Suprapubic skin (tissue), 4 donors: ENCODE measurements at regions not wholly inside any gene's neighbourhood (a gene's known extent, or its start where the extent isn't known, plus 50 kb on each side); places are given as distances from the start of the nearest gene placed in this dataset.
A peak's percentile ranks its signal among the peaks of the same experiment; 100 is the strongest.

Experiments used
- DNase-seq, 2 donors: peaks; one replicate each; pipeline ENCODE4 v3.0.0-alpha.2; 2019; ENCODE audit warnings: low spot score in 2 of 2
- H3K27ac ChIP-seq: fragments of 200-600 bp; sonication (generic); one replicate; pipeline ENCODE4 v1.5.1; 2019
- H3K27me3 ChIP-seq: fragments of 200-600 bp; sonication (generic); one replicate; pipeline ENCODE4 v1.5.1; 2019
- H3K36me3 ChIP-seq: fragments of 200-600 bp; sonication (generic); one replicate; pipeline ENCODE4 v1.5.1; 2019
- H3K4me1 ChIP-seq: fragments of 200-600 bp; sonication (generic); one replicate; pipeline ENCODE4 v1.5.1; 2019
- H3K4me3 ChIP-seq: fragments of 200-600 bp; sonication (generic); one replicate; pipeline ENCODE4 v1.5.1; 2019; ENCODE audit warnings: mild to moderate bottlenecking
- H3K9me3 ChIP-seq: fragments of 200-600 bp; sonication (generic); one replicate; pipeline ENCODE4 v1.5.1; 2019
- CTCF ChIP-seq, 2 donors: fragments of 200-600 bp in 1 of 2; fragments of 450-650 bp in 1 of 2; sonication (generic) in 1 of 2; IDR thresholded peaks; one replicate each; pipeline ENCODE4 v1.5.1; 2016 to 2019; ENCODE audit warnings: antibody characterized with exemption in 2 of 2, mild to moderate bottlenecking in 1 of 2, moderate library complexity in 1 of 2
- EP300 ChIP-seq: sonication (generic); formaldehyde crosslinking; IDR thresholded peaks from one replicate; pipeline ENCODE4 v1.6.1; 2017; ENCODE audit warnings: antibody characterized with exemption
- POLR2A ChIP-seq, 2 donors: fragments of 450-650 bp; IDR thresholded peaks; one replicate each; pipeline ENCODE4 v1.6.1; 2017; ENCODE audit warnings: antibody characterized with exemption in 2 of 2, mild to moderate bottlenecking in 2 of 2, moderate library complexity in 2 of 2
- POLR2AphosphoS5 ChIP-seq, 3 donors: sonication (generic); formaldehyde crosslinking; IDR thresholded peaks; one replicate each; pipeline ENCODE4 v1.6.1; 2017; ENCODE audit warnings: antibody characterized with exemption in 3 of 3
- WGBS: methylation state at CpG from one replicate; pipeline ENCODE4 v1.1.5; 2018; 5-methylcytosine and 5-hydroxymethylcytosine counted together

GRCh38 chr11:26835611-26836010 lies 113.8 kb upstream of the SLC5A12 start:
- Histone ChIP-seq H3K4me1 (peaks cover 7% of the 10 kb centered on the region), H3K27ac (no peak overlapping the region), H3K9me3 (no peaks in the 10 kb centered on the region), H3K27me3 (no peaks in the 10 kb centered on the region), H3K4me3 (no peak overlapping the region), H3K36me3 (no peaks in the 10 kb centered on the region)
- 86% methylated on average over 3 of the region's 3 CpGs for WGBS
- no peak for DNase-seq
- TF ChIP-seq POLR2AphosphoS5 (IDR thresholded peaks at IDR 0.05) (no peak), EP300 (no peak), CTCF (IDR thresholded peaks at IDR 0.05) (no peak), POLR2A (IDR thresholded peaks at IDR 0.05) (no peak)

- Histone ChIP-seq H3K27me3 (no peaks in the 10 kb centered on the region), H3K9me3 (no peaks in the 10 kb centered on the region), H3K4me3 (no peak overlapping the region), H3K36me3 (no peaks in the 10 kb centered on the region), H3K27ac (no peak overlapping the region), H3K4me1 (peaks cover 20% of the 10 kb centered on the region)
- DNase-seq, result no peak
- TF ChIP-seq POLR2AphosphoS5 (IDR thresholded peaks at IDR 0.05), result no peak
- TF ChIP-seq EP300, result no peak
- no peak for TF ChIP-seq CTCF (IDR thresholded peaks at IDR 0.05)
- TF ChIP-seq POLR2A (IDR thresholded peaks at IDR 0.05), result no peak
- 55% methylated on average over 2 of the region's 2 CpGs for WGBS
These were observed 115.3 kb upstream of the SLC5A12 start for GRCh38 chr11:26837154-26837553.

- H3K4me3 ChIP-seq, result no peak overlapping the region
- H3K9me3 ChIP-seq, result no peaks in the 10 kb centered on the region
- no peak for DNase-seq
- H3K4me1 ChIP-seq, result peaks cover 33% of the 10 kb centered on the region
- no peaks in the 10 kb centered on the region for H3K27me3 ChIP-seq
- no peaks in the 10 kb centered on the region for H3K36me3 ChIP-seq
- peak overlapping the region; percentile 87 for H3K27ac ChIP-seq
- 69% methylated on average over 3 of the region's 3 CpGs for whole genome bisulfite sequencing
- TF ChIP-seq CTCF (IDR thresholded peaks at IDR 0.05) (no peak), EP300 (no peak), POLR2A (IDR thresholded peaks at IDR 0.05) (no peak), POLR2AphosphoS5 (IDR thresholded peaks at IDR 0.05) (no peak)
These were observed 118.2 kb upstream of the SLC5A12 start for GRCh38 chr11:26839911-26840698.

- Histone ChIP-seq H3K9me3 (no peaks in the 10 kb centered on the region), H3K4me1 (peaks cover 33% of the 10 kb centered on the region), H3K4me3 (no peak overlapping the region), H3K27me3 (no peaks in the 10 kb centered on the region), H3K36me3 (no peaks in the 10 kb centered on the region), H3K27ac (peak overlapping the region; percentile 87)
- 23% methylated on average over 2 of the region's 2 CpGs for WGBS
- no peak for DNase-seq
- TF ChIP-seq EP300 (no peak), POLR2AphosphoS5 (IDR thresholded peaks at IDR 0.05) (no peak), POLR2A (IDR thresholded peaks at IDR 0.05) (no peak), CTCF (IDR thresholded peaks at IDR 0.05) (no peak)
These were observed 120.1 kb upstream of the SLC5A12 start for GRCh38 chr11:26841818-26842473.

- Histone ChIP-seq H3K4me1 (peaks cover 33% of the 10 kb centered on the region), H3K9me3 (no peaks in the 10 kb centered on the region), H3K4me3 (no peak overlapping the region), H3K27me3 (no peaks in the 10 kb centered on the region), H3K27ac (peak overlapping the region; percentile 87), H3K36me3 (no peaks in the 10 kb centered on the region)
- WGBS, result 34% methylated on average over 3 of the region's 3 CpGs
- DNase-seq, result no peak
- TF ChIP-seq EP300 (no peak), POLR2AphosphoS5 (IDR thresholded peaks at IDR 0.05) (no peak), POLR2A (IDR thresholded peaks at IDR 0.05) (no peak), CTCF (IDR thresholded peaks at IDR 0.05) (no peak)
These were observed 120.8 kb upstream of the SLC5A12 start for GRCh38 chr11:26842478-26843282.
